ENCODE measurements at regions not wholly inside any gene's neighbourhood (a gene's known extent, or its start where the extent isn't known, plus 50 kb on each side); places are given as distances from the start of the nearest gene placed in this dataset.

DNA sequence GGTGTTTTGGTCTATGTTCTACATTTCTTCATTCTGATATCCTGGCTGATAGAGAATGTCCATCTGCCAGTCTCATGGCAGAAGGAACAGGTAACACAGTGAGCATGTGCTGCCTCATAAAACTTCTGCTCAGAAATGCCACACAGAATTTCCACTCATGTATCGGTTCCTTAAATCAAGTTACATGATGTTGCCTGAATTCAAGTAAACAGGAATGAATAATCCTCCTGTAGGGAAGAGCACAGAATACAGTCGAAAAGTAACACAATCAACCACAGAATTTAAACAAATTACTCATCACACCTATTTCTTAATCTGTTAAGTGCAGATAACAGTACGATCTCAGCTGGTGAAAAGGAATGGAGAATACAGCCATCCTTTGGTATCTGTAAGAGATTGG is 74.7 kb downstream of the FAM217A start:
- intact Hi-C loops (cut with micrococcal nuclease), result no loop called here
- no peaks in the 10 kb centered on the region for H3K9me3 Mint-ChIP-seq
- CTCF ChIA-PET, result interaction anchor here (0.9 kb wide), 1 partner anchor 258 kb away, joined by 3 read pairs; no protein-coding TSS in a partner anchor
- POLR2A ChIA-PET, result no interaction called here
- Histone ChIP-seq H3K27ac (ENCODE audit: low read depth, low read length) (no peak overlapping the region), H3K27me3 (ENCODE audit: control insufficient read depth in 2 of 2, insufficient read depth in 2 of 2, low read length in 2 of 2) (no peaks in the 10 kb centered on the region), H3K4me3 (ENCODE audit: low read length) (no peak overlapping the region), H3K36me3 (ENCODE audit: control insufficient read depth in 2 of 3, insufficient read depth in 3 of 3, low read length in 3 of 3) (no peaks in the 10 kb centered on the region), H3K9me3 (ENCODE audit: control insufficient read depth in 2 of 3, low read length in 3 of 3) (no peaks in the 10 kb centered on the region), H3K4me1 (ENCODE audit: control insufficient read depth in 2 of 2, insufficient read depth in 2 of 2, low read length in 2 of 2) (no peaks in the 10 kb centered on the region)
- H3K4me3 Mint-ChIP-seq, result no peak overlapping the region
- DNase-seq, result no peak
- H3K36me3 Mint-ChIP-seq, result peaks cover 0 to 8% (median 3%) of the 10 kb centered on the region in 5 donors
- H3K4me1 Mint-ChIP-seq, result peaks cover 10 to 58% (median 42%) of the 10 kb centered on the region in 7 donors
- H3K27me3 Mint-ChIP-seq, result no peaks in the 10 kb centered on the region
- H3K27ac Mint-ChIP-seq, result peak overlapping the region in 1 of 9 donors; percentile 4
- no peak for ATAC-seq

DNA sequence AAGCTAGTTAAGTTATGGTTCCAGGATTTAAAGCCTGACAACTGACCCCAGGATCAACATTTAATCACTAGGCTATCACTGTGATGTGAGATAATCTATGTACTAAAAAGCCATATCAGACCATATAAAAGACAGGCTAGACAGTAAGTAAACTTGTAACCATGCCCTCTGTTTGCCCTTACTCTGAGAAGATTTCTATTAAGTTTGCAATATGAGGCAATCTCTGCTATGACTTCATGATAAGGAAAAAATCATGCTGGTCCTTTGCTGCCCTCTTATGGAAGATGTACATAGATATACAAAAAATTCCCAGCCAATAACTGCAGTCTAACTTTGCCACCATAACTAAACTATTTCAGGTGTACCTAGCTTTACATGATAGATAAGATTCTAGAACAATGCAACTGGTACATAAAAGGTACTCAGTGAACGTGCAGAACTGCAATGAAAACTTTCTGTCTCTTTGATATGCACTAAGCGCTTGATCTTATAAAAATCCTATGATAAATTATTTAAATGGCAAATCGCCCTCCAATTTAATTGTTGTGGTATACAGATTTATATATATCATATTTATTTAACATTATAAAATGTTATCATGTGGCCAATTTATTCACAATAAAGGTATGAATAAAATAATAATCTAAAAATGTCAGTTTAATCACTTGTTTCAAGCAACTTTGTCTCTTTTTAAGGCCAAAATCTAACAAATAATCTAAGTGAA is 70.5 kb downstream of the FAM217A start:
- Mint-ChIP-seq H3K27me3 (no peaks in the 10 kb centered on the region), H3K4me1 (peaks cover 40 to 71% (median 60%) of the 10 kb centered on the region in 7 donors)
- POLR2A ChIA-PET, result interaction anchor here (0.6 to 2.4 kb wide), 4 partner anchors 10 to 159 kb away, joined by 3 to 11 read pairs (median 6); partner anchors contain the start of gene FAM50B

DNA sequence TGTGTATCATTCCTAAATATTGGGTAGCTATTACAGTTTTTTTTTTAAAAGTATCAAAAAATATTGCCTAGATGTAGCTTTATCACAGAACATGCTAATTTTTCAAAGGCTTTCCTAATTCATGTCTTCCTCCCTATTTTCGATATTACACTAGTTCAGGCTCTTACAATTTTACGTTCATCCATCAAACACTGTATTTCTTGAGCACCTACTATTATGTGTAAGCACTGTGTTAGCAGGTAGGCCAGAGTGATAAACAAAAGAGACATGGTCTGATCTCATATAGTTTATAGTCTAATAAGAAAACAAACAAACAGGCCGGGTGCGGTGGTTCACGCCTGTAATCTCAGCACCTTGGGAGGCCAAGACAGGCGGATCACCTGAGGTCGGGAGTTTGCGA is 69.5 kb downstream of the FAM217A start:
- Histone ChIP-seq H3K9me3 (ENCODE audit: control insufficient read depth in 2 of 3, low read length in 3 of 3) (no peaks in the 10 kb centered on the region), H3K27ac (ENCODE audit: low read depth, low read length) (no peak overlapping the region), H3K27me3 (ENCODE audit: control insufficient read depth in 2 of 2, insufficient read depth in 2 of 2, low read length in 2 of 2) (no peaks in the 10 kb centered on the region), H3K4me3 (ENCODE audit: low read length) (no peak overlapping the region), H3K4me1 (ENCODE audit: control insufficient read depth in 2 of 2, insufficient read depth in 2 of 2, low read length in 2 of 2) (peaks cover 15 to 37% of the 10 kb centered on the region in 2 donors), H3K36me3 (ENCODE audit: control insufficient read depth in 2 of 3, insufficient read depth in 3 of 3, low read length in 3 of 3) (no peaks in the 10 kb centered on the region)
- ChIA-PET CTCF (interaction anchor here (0.8 to 3.4 kb wide), 10 partner anchors 8 to 276 kb away, joined by 3 to 15 read pairs (median 3); partner anchors contain the start of gene FAM50B), POLR2A (interaction anchor here (1.4 to 2.4 kb wide), 2 partner anchors 9 to 12 kb away, joined by 11 to 12 read pairs; a partner anchor contains a TSS)
- DNase-seq, result no peak
- no peak for ATAC-seq
- no peaks in the 10 kb centered on the region for H3K27me3 Mint-ChIP-seq
- peaks cover 42 to 72% (median 66%) of the 10 kb centered on the region in 7 donors for H3K4me1 Mint-ChIP-seq
- H3K9me3 Mint-ChIP-seq, result no peaks in the 10 kb centered on the region
- H3K27ac Mint-ChIP-seq, result peak overlapping the region in 7 of 9 donors; percentile 2 to 73 (median 60)
- peak overlapping the region in 2 of 10 donors; percentile 45 to 69 for H3K4me3 Mint-ChIP-seq
- intact Hi-C loops (cut with micrococcal nuclease), result loop anchor here in 1 of 2 donors (2.0 kb wide), 2 partner anchors 13 to 19 kb away; no protein-coding TSS in a partner anchor
- peaks cover 7 to 36% (median 15%) of the 10 kb centered on the region in 5 donors for H3K36me3 Mint-ChIP-seq

More for the DNA sequence above, 70.5 kb downstream of the FAM217A start:
- intact Hi-C loops (cut with micrococcal nuclease), result loop anchor here (1.0 to 2.0 kb wide), 5 partner anchors 14 to 266 kb away; no protein-coding TSS in a partner anchor
- DNase-seq (peak in 7 of 9 donors; percentile 27 to 63 (median 57)), ATAC-seq (peak; percentile 94)
- Mint-ChIP-seq H3K9me3 (no peaks in the 10 kb centered on the region), H3K4me3 (peak overlapping the region in 1 of 10 donors; percentile 36), H3K36me3 (peaks cover 9 to 31% (median 18%) of the 10 kb centered on the region in 5 donors), H3K27ac (peak overlapping the region in 3 of 9 donors; percentile 0 to 63 (median 43))
- no peak overlapping the region for H3K27ac ChIP-seq (ENCODE audit: low read depth, low read length)
- peaks cover 15 to 27% of the 10 kb centered on the region in 2 donors for H3K4me1 ChIP-seq (ENCODE audit: control insufficient read depth in 2 of 2, insufficient read depth in 2 of 2, low read length in 2 of 2)
- H3K36me3 ChIP-seq (ENCODE audit: control insufficient read depth in 2 of 3, insufficient read depth in 3 of 3, low read length in 3 of 3), result no peaks in the 10 kb centered on the region
- no peak overlapping the region for H3K4me3 ChIP-seq (ENCODE audit: low read length)
- no peaks in the 10 kb centered on the region for H3K9me3 ChIP-seq (ENCODE audit: control insufficient read depth in 2 of 3, low read length in 3 of 3)
- no peaks in the 10 kb centered on the region for H3K27me3 ChIP-seq (ENCODE audit: control insufficient read depth in 2 of 2, insufficient read depth in 2 of 2, low read length in 2 of 2)
- CTCF ChIA-PET, result interaction anchor here (0.6 to 3.4 kb wide), 10 partner anchors 9 to 275 kb away, joined by 3 to 15 read pairs (median 4); partner anchors contain the start of gene FAM50B

DNA sequence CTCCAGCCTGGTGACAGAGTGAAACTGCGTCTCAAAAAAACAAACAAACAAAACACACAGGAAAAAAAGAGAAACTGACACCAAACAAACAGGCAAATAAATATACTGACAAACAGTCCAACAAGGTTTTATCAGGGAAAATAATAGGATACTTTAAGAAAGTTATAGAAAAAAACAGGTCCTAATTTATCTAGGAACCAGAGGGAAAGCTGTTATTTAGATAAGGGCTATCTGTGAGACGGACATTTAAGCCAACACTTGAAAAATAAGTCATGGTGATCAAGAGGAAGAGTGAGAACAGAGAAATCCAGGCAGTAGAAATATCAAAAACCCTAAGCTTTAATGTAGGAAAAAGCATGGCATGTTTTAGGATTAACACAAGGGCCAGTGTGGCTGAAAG is 68.9 kb downstream of the FAM217A start:
- no peak for ATAC-seq
- no peaks in the 10 kb centered on the region for H3K9me3 ChIP-seq (ENCODE audit: control insufficient read depth in 2 of 3, low read length in 3 of 3)
- H3K4me3 ChIP-seq (ENCODE audit: low read length), result no peak overlapping the region
- ChIA-PET POLR2A (interaction anchor here (1.4 to 2.4 kb wide), 2 partner anchors 8 to 11 kb away, joined by 11 to 12 read pairs; a partner anchor contains a TSS), CTCF (interaction anchor here (0.8 to 3.4 kb wide), 5 partner anchors 11 to 261 kb away, joined by 3 to 15 read pairs (median 3); a partner anchor contains a TSS)
- no peaks in the 10 kb centered on the region for H3K27me3 ChIP-seq (ENCODE audit: control insufficient read depth in 2 of 2, insufficient read depth in 2 of 2, low read length in 2 of 2)
- peaks cover 15 to 38% of the 10 kb centered on the region in 2 donors for H3K4me1 ChIP-seq (ENCODE audit: control insufficient read depth in 2 of 2, insufficient read depth in 2 of 2, low read length in 2 of 2)
- H3K27ac ChIP-seq (ENCODE audit: low read depth, low read length), result peak overlapping the region; percentile 4
- Mint-ChIP-seq H3K27ac (peak overlapping the region in 7 of 9 donors; percentile 2 to 72 (median 60)), H3K27me3 (no peaks in the 10 kb centered on the region), H3K4me3 (peak overlapping the region in 6 of 10 donors; percentile 11 to 69 (median 39)), H3K4me1 (peaks cover 46 to 75% (median 70%) of the 10 kb centered on the region in 7 donors), H3K36me3 (peaks cover 10 to 39% (median 18%) of the 10 kb centered on the region in 5 donors), H3K9me3 (no peaks in the 10 kb centered on the region)
- no peaks in the 10 kb centered on the region for H3K36me3 ChIP-seq (ENCODE audit: control insufficient read depth in 2 of 3, insufficient read depth in 3 of 3, low read length in 3 of 3)
- intact Hi-C loops (cut with micrococcal nuclease), result loop anchor here (1.0 to 10.0 kb wide), 2 partner anchors 8 to 1155 kb away; no protein-coding TSS in a partner anchor
- no peak for DNase-seq

DNA sequence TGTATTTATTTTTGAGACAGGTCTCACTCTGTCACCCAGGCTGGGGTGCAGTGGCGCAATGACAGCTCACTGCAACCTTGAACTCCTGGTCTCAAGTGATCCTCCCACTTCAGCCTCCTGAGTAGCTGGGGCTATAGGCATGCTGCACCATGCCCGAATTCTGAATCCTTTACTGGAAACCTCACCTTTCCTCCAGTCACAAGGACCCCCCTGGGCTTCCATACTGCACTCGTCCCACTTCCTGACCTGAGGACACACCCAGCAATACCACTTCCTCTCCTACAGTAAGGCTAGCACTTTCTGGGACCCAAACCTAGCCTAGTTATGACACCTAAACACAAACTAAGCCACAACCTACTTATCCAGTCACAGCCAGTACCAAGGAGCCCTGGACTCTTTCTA is 68.2 kb downstream of the FAM217A start:
- H3K36me3 Mint-ChIP-seq, result peaks cover 11 to 37% (median 18%) of the 10 kb centered on the region in 5 donors
- peak; percentile 51 for ATAC-seq
- CTCF ChIA-PET, result interaction anchor here (0.9 to 3.4 kb wide), 3 partner anchors 10 to 262 kb away, joined by 3 to 15 read pairs (median 4); a partner anchor contains a TSS
- Histone ChIP-seq H3K27me3 (ENCODE audit: control insufficient read depth in 2 of 2, insufficient read depth in 2 of 2, low read length in 2 of 2) (no peaks in the 10 kb centered on the region), H3K4me1 (ENCODE audit: control insufficient read depth in 2 of 2, insufficient read depth in 2 of 2, low read length in 2 of 2) (peaks cover 16 to 38% of the 10 kb centered on the region in 2 donors), H3K4me3 (ENCODE audit: low read length) (no peak overlapping the region), H3K36me3 (ENCODE audit: control insufficient read depth in 2 of 3, insufficient read depth in 3 of 3, low read length in 3 of 3) (no peaks in the 10 kb centered on the region), H3K9me3 (ENCODE audit: control insufficient read depth in 2 of 3, low read length in 3 of 3) (no peaks in the 10 kb centered on the region), H3K27ac (ENCODE audit: low read depth, low read length) (peak overlapping the region; percentile 47)
- POLR2A ChIA-PET, result interaction anchor here (0.6 to 1.4 kb wide), 3 partner anchors 10 to 125 kb away, joined by 3 to 12 read pairs (median 8); partner anchors contain the start of gene ECI2
- DNase-seq, result peak in 3 of 9 donors; percentile 10 to 22 (median 20)
- intact Hi-C loops (cut with micrococcal nuclease), result loop anchor here (1.0 to 10.0 kb wide), 2 partner anchors 8 to 1156 kb away; no protein-coding TSS in a partner anchor
- H3K4me3 Mint-ChIP-seq, result peak overlapping the region; percentile 54 to 85 (median 78)
- peaks cover 51 to 79% (median 76%) of the 10 kb centered on the region in 7 donors for H3K4me1 Mint-ChIP-seq
- H3K27me3 Mint-ChIP-seq, result no peaks in the 10 kb centered on the region
- H3K9me3 Mint-ChIP-seq, result no peaks in the 10 kb centered on the region
- peak overlapping the region; percentile 7 to 95 (median 87) for H3K27ac Mint-ChIP-seq

DNA sequence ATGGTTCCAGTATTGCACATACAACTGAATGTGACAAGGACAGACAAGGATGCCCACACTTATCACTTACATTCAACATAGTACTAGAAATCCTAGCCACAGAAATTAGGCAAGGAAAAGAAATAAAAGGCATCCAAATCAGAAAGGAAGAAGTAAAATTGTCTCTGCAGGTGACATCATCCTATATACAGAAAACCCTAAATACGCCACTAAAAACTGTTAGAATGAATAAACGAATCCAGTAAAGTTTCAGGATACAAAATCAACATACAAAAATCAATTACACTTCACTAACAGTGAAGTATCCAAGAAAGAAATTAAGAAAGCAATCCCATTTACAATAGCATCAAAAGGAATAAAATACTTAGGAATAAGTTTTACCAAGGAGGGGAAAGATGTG is 66.1 kb downstream of the FAM217A start:
- CTCF ChIA-PET, result interaction anchor here (1.0 kb wide), 1 partner anchor 8 kb away, joined by 4 read pairs; a partner anchor contains a TSS
- H3K4me3 Mint-ChIP-seq, result peak overlapping the region in 9 of 10 donors; percentile 12 to 84 (median 30)
- Histone ChIP-seq H3K9me3 (ENCODE audit: control insufficient read depth in 2 of 3, low read length in 3 of 3) (no peaks in the 10 kb centered on the region), H3K27me3 (ENCODE audit: control insufficient read depth in 2 of 2, insufficient read depth in 2 of 2, low read length in 2 of 2) (no peaks in the 10 kb centered on the region), H3K27ac (ENCODE audit: low read depth, low read length) (no peak overlapping the region), H3K4me3 (ENCODE audit: low read length) (no peak overlapping the region), H3K36me3 (ENCODE audit: control insufficient read depth in 2 of 3, insufficient read depth in 3 of 3, low read length in 3 of 3) (no peaks in the 10 kb centered on the region), H3K4me1 (ENCODE audit: control insufficient read depth in 2 of 2, insufficient read depth in 2 of 2, low read length in 2 of 2) (peaks cover 24 to 45% of the 10 kb centered on the region in 2 donors)
- intact Hi-C loops (cut with micrococcal nuclease), result loop anchor here in 1 of 2 donors (10.0 kb wide), 1 partner anchor 1158 kb away; no protein-coding TSS in a partner anchor
- H3K9me3 Mint-ChIP-seq, result no peaks in the 10 kb centered on the region
- ATAC-seq, result no peak
- peak overlapping the region in 6 of 9 donors; percentile 11 to 95 (median 72) for H3K27ac Mint-ChIP-seq
- H3K36me3 Mint-ChIP-seq, result peaks cover 11 to 43% (median 18%) of the 10 kb centered on the region in 5 donors
- H3K4me1 Mint-ChIP-seq, result peaks cover 62 to 92% (median 86%) of the 10 kb centered on the region in 7 donors
- POLR2A ChIA-PET, result interaction anchor here (1.1 to 1.5 kb wide), 3 partner anchors 8 to 164 kb away, joined by 3 to 4 read pairs (median 4); partner anchors contain the start of gene FAM50B
- no peak for DNase-seq
- H3K27me3 Mint-ChIP-seq, result no peaks in the 10 kb centered on the region

All from naive thymus-derived CD4-positive, alpha-beta T cell (primary cell).